ENCODE measurements at regions not wholly inside any gene's neighbourhood (a gene's known extent, or its start where the extent isn't known, plus 50 kb on each side); places are given as distances from the start of the nearest gene placed in this dataset.

DNA sequence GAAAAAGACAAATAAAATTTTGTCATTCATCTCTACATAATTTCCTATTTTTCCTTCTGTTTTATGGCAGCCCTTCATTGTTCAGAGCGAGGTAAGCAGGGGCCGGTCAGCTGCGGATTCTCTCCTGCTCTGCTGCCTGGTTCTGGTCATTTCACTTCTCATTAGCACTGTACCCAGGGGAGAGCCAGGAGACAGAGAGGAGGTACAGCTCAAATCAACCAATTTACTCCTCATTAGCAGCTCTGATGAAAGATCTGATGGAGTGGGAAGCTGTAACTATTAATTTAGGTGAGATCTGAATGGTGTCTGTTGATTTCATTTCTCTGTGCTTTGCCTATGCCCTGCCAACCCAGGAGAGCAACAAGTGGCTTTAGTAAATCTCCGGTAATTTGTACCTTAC, 241.5 kb upstream of the PFKP start:
- Histone ChIP-seq H3K27me3 (ENCODE audit: control insufficient read depth in 1 of 2, insufficient read depth in 1 of 2, low read length in 2 of 2) (no peaks in the 10 kb centered on the region), H3K14ac (ENCODE audit: low read length in 2 of 2) (no peak overlapping the region), H2BK120ac (ENCODE audit: low read depth, low read length) (no peak overlapping the region), H3K36me3 (ENCODE audit: control insufficient read depth in 1 of 2, insufficient read depth in 2 of 2, low read depth in 1 of 2, low read length in 2 of 2) (no peaks in the 10 kb centered on the region), H3K4me2 (ENCODE audit: low read length, poor library complexity, severe bottlenecking) (no peak overlapping the region), H3K4ac (ENCODE audit: low read depth in 1 of 2, low read length in 2 of 2) (no peak overlapping the region), H2AFZ (ENCODE audit: low read depth, low read length) (no peak overlapping the region), H3K9me3 (ENCODE audit: control insufficient read depth, low read length) (no peaks in the 10 kb centered on the region), H3K9ac (ENCODE audit: low read length) (no peak overlapping the region), H2BK15ac (ENCODE audit: low read depth, poor library complexity, severe bottlenecking) (no peak overlapping the region), H3K18ac (ENCODE audit: low read depth in 1 of 2, low read length in 2 of 2) (no peak overlapping the region), H3K79me1 (replicated peaks; ENCODE audit: low read length, poor library complexity, severe bottlenecking) (no peaks in the 10 kb centered on the region), H4K8ac (ENCODE audit: low read length) (no peak overlapping the region), H3K27ac (ENCODE audit: low read length, poor library complexity, severe bottlenecking) (no peak overlapping the region), H2BK5ac (ENCODE audit: low read depth, low read length, poor library complexity, severe bottlenecking) (no peak overlapping the region), H3K23ac (ENCODE audit: low read length in 2 of 2) (no peak overlapping the region), H4K91ac (ENCODE audit: low read length) (no peak overlapping the region), H3K4me3 (ENCODE audit: insufficient read depth in 1 of 2, low read depth in 1 of 2, low read length in 2 of 2) (no peak overlapping the region), H3K4me1 (ENCODE audit: control insufficient read depth, insufficient read depth, low read depth, low read length) (no peaks in the 10 kb centered on the region), H2AK5ac (ENCODE audit: low read length, severe bottlenecking) (no peak overlapping the region), H2BK12ac (ENCODE audit: low read length in 2 of 2) (no peak overlapping the region)
- DNase-seq: no peak
- 73% methylated on average over 4 of the region's 4 CpGs for WGBS

DNA sequence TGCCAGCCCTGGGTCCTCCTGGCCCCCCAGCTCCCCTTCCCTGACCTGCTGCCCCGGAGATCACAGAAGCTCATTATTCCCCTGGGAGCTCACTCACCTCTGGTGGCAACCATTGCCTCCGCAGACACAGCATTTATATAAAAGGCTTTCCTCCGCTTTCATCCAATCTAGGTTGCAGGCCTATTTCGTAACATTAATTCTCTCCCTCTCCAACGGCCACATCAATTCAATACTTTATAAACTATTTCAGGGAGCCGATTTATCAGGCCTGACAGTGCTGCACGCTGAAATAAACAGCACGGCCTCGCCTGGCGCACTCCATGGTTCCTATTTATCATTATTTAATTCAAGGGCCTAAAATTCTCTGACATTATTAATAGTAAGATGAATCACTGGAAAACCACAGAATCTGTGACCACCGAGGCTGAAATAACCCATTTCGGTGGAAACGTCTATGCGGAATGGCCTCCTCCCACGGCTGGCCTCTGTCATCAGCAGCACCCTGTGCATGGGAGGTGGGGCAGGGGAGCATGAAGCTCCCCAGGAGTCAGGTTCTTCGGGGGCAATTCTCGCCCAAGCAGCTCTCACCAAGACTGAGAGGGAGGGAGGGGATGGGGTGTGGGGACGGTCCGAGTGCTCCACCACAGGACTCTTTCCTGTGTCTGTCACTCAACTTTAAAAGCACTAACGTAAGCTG, 249.3 kb upstream of the PFKP start:
- no peaks in the 10 kb centered on the region for H3K79me1 ChIP-seq (replicated peaks; ENCODE audit: low read length, poor library complexity, severe bottlenecking)
- H4K91ac ChIP-seq (ENCODE audit: low read length): no peak overlapping the region
- no peak overlapping the region for H2BK120ac ChIP-seq (ENCODE audit: low read depth, low read length)
- DNase-seq: no peak
- no peak overlapping the region for H2BK5ac ChIP-seq (ENCODE audit: low read depth, low read length, poor library complexity, severe bottlenecking)
- no peak overlapping the region for H2AFZ ChIP-seq (ENCODE audit: low read depth, low read length)
- no peak overlapping the region for H3K4me2 ChIP-seq (ENCODE audit: low read length, poor library complexity, severe bottlenecking)
- no peak overlapping the region for H3K14ac ChIP-seq (ENCODE audit: low read length in 2 of 2)
- no peaks in the 10 kb centered on the region for H3K36me3 ChIP-seq (ENCODE audit: control insufficient read depth in 1 of 2, insufficient read depth in 2 of 2, low read depth in 1 of 2, low read length in 2 of 2)
- H3K27ac ChIP-seq (ENCODE audit: low read length, poor library complexity, severe bottlenecking): no peak overlapping the region
- H2BK15ac ChIP-seq (ENCODE audit: low read depth, poor library complexity, severe bottlenecking): no peak overlapping the region
- H3K27me3 ChIP-seq (ENCODE audit: control insufficient read depth in 1 of 2, insufficient read depth in 1 of 2, low read length in 2 of 2): no peaks in the 10 kb centered on the region
- H3K23ac ChIP-seq (ENCODE audit: low read length in 2 of 2): no peak overlapping the region
- H3K4me1 ChIP-seq (ENCODE audit: control insufficient read depth, insufficient read depth, low read depth, low read length): no peaks in the 10 kb centered on the region
- WGBS: 80% methylated on average over 17 of the region's 20 CpGs
- H3K4me3 ChIP-seq (ENCODE audit: insufficient read depth in 1 of 2, low read depth in 1 of 2, low read length in 2 of 2): no peak overlapping the region
- H3K9me3 ChIP-seq (ENCODE audit: control insufficient read depth, low read length): no peaks in the 10 kb centered on the region
- H2AK5ac ChIP-seq (ENCODE audit: low read length, severe bottlenecking): no peak overlapping the region
- H2BK12ac ChIP-seq (ENCODE audit: low read length in 2 of 2): no peak overlapping the region
- no peak overlapping the region for H3K18ac ChIP-seq (ENCODE audit: low read depth in 1 of 2, low read length in 2 of 2)
- H4K8ac ChIP-seq (ENCODE audit: low read length): no peak overlapping the region
- no peak overlapping the region for H3K4ac ChIP-seq (ENCODE audit: low read depth in 1 of 2, low read length in 2 of 2)
- no peak overlapping the region for H3K9ac ChIP-seq (ENCODE audit: low read length)

DNA sequence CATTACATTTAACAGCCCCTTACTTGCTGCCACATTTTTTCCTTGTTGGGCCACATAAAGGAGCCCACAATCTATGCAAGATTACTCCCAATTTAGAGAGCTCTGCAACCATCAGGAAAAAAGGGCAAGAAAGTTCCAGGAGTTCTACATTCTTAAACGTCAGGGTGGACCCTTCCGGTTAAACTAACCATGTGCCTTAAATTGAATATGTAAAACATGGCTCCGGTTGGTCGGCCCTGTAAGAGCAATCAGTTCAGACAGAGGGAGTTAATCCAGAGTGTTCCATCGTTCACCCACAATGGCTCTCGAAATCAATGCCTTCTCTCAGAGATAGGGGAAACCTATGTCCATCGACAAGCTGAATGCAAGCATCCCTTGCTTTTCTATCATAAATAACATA, 253.7 kb upstream of the PFKP start:
- no peak overlapping the region for H4K8ac ChIP-seq (ENCODE audit: low read length)
- H3K9me3 ChIP-seq (ENCODE audit: control insufficient read depth, low read length): no peaks in the 10 kb centered on the region
- H3K4me1 ChIP-seq (ENCODE audit: control insufficient read depth, insufficient read depth, low read depth, low read length): no peaks in the 10 kb centered on the region
- no peak overlapping the region for H3K23ac ChIP-seq (ENCODE audit: low read length in 2 of 2)
- no peak overlapping the region for H3K4me3 ChIP-seq (ENCODE audit: insufficient read depth in 1 of 2, low read depth in 1 of 2, low read length in 2 of 2)
- no peaks in the 10 kb centered on the region for H3K79me1 ChIP-seq (replicated peaks; ENCODE audit: low read length, poor library complexity, severe bottlenecking)
- H3K4me2 ChIP-seq (ENCODE audit: low read length, poor library complexity, severe bottlenecking): no peak overlapping the region
- WGBS: 88% methylated on average over 5 of the region's 7 CpGs
- H3K4ac ChIP-seq (ENCODE audit: low read depth in 1 of 2, low read length in 2 of 2): no peak overlapping the region
- H3K27me3 ChIP-seq (ENCODE audit: control insufficient read depth in 1 of 2, insufficient read depth in 1 of 2, low read length in 2 of 2): no peaks in the 10 kb centered on the region
- H2BK12ac ChIP-seq (ENCODE audit: low read length in 2 of 2): no peak overlapping the region
- H3K9ac ChIP-seq (ENCODE audit: low read length): no peak overlapping the region
- H2BK5ac ChIP-seq (ENCODE audit: low read depth, low read length, poor library complexity, severe bottlenecking): no peak overlapping the region
- H2BK120ac ChIP-seq (ENCODE audit: low read depth, low read length): no peak overlapping the region
- H2AFZ ChIP-seq (ENCODE audit: low read depth, low read length): no peak overlapping the region
- no peak overlapping the region for H3K27ac ChIP-seq (ENCODE audit: low read length, poor library complexity, severe bottlenecking)
- H3K36me3 ChIP-seq (ENCODE audit: control insufficient read depth in 1 of 2, insufficient read depth in 2 of 2, low read depth in 1 of 2, low read length in 2 of 2): no peaks in the 10 kb centered on the region
- no peak for DNase-seq
- H2BK15ac ChIP-seq (ENCODE audit: low read depth, poor library complexity, severe bottlenecking): no peak overlapping the region
- no peak overlapping the region for H3K14ac ChIP-seq (ENCODE audit: low read length in 2 of 2)
- H2AK5ac ChIP-seq (ENCODE audit: low read length, severe bottlenecking): no peak overlapping the region
- no peak overlapping the region for H3K18ac ChIP-seq (ENCODE audit: low read depth in 1 of 2, low read length in 2 of 2)
- H4K91ac ChIP-seq (ENCODE audit: low read length): no peak overlapping the region

- Histone ChIP-seq H2AFZ (ENCODE audit: low read depth, low read length) (no peak overlapping the region), H2BK5ac (ENCODE audit: low read depth, low read length, poor library complexity, severe bottlenecking) (no peak overlapping the region), H3K36me3 (ENCODE audit: control insufficient read depth in 1 of 2, insufficient read depth in 2 of 2, low read depth in 1 of 2, low read length in 2 of 2) (no peaks in the 10 kb centered on the region), H2BK120ac (ENCODE audit: low read depth, low read length) (no peak overlapping the region), H3K4ac (ENCODE audit: low read depth in 1 of 2, low read length in 2 of 2) (no peak overlapping the region), H3K9me3 (ENCODE audit: control insufficient read depth, low read length) (no peaks in the 10 kb centered on the region), H3K4me2 (ENCODE audit: low read length, poor library complexity, severe bottlenecking) (no peak overlapping the region), H3K4me1 (ENCODE audit: control insufficient read depth, insufficient read depth, low read depth, low read length) (no peaks in the 10 kb centered on the region), H2AK5ac (ENCODE audit: low read length, severe bottlenecking) (no peak overlapping the region), H4K91ac (ENCODE audit: low read length) (no peak overlapping the region), H3K27ac (ENCODE audit: low read length, poor library complexity, severe bottlenecking) (no peak overlapping the region), H3K23ac (ENCODE audit: low read length in 2 of 2) (no peak overlapping the region), H4K8ac (ENCODE audit: low read length) (no peak overlapping the region), H3K14ac (ENCODE audit: low read length in 2 of 2) (no peak overlapping the region), H3K79me1 (replicated peaks; ENCODE audit: low read length, poor library complexity, severe bottlenecking) (no peaks in the 10 kb centered on the region), H3K9ac (ENCODE audit: low read length) (no peak overlapping the region), H3K27me3 (ENCODE audit: control insufficient read depth in 1 of 2, insufficient read depth in 1 of 2, low read length in 2 of 2) (no peaks in the 10 kb centered on the region), H2BK12ac (ENCODE audit: low read length in 2 of 2) (no peak overlapping the region), H3K4me3 (ENCODE audit: insufficient read depth in 1 of 2, low read depth in 1 of 2, low read length in 2 of 2) (no peak overlapping the region), H3K18ac (ENCODE audit: low read depth in 1 of 2, low read length in 2 of 2) (no peak overlapping the region), H2BK15ac (ENCODE audit: low read depth, poor library complexity, severe bottlenecking) (no peak overlapping the region)
- WGBS: 89% methylated on average over 8 of the region's 8 CpGs
- no peak for DNase-seq
Observed at GRCh38 chr10:2813286-2813685, 254.1 kb upstream of the PFKP start.

All from mesenchymal stem cell (in vitro differentiated cells and primary cell).